ENCODE measurements at regions not wholly inside any gene's neighbourhood (a gene's known extent, or its start where the extent isn't known, plus 50 kb on each side); places are given as distances from the start of the nearest gene placed in this dataset.

- Histone ChIP-seq H3K4me3 (ENCODE audit: insufficient read depth, low read depth, low read length) (no peak overlapping the region), H4K20me1 (ENCODE audit: insufficient read depth, low read length) (no peaks in the 10 kb centered on the region), H3K56ac (ENCODE audit: extremely low read depth, insufficient read depth, low read length) (no peak overlapping the region), H2AK5ac (ENCODE audit: low read depth, low read length) (no peak overlapping the region), H2BK20ac (ENCODE audit: low read depth, low read length) (no peak overlapping the region), H3K23ac (ENCODE audit: low read depth, low read length) (no peak overlapping the region), H3K79me1 (ENCODE audit: low read depth in 1 of 2, low read length in 2 of 2) (no peaks in the 10 kb centered on the region), H4K91ac (ENCODE audit: insufficient read depth, low read depth, low read length) (no peak overlapping the region), H3K18ac (ENCODE audit: low read depth, low read length) (no peak overlapping the region), H3K27ac (ENCODE audit: insufficient read depth, low read length) (no peak overlapping the region), H3K4ac (ENCODE audit: low read depth, low read length) (no peak overlapping the region), H2BK120ac (ENCODE audit: low read depth, low read length) (no peak overlapping the region), H3K4me1 (ENCODE audit: control insufficient read depth, insufficient read depth, low read length) (no peaks in the 10 kb centered on the region), H3K9me3 (ENCODE audit: control insufficient read depth, insufficient read depth, low read length) (no peaks in the 10 kb centered on the region), H3K36me3 (ENCODE audit: control insufficient read depth, insufficient read depth, low read length) (no peaks in the 10 kb centered on the region), H2BK15ac (ENCODE audit: low read depth, low read length) (no peak overlapping the region), H2AK9ac (replicated peaks; ENCODE audit: low read depth, low read length, poor library complexity) (no peak overlapping the region), H4K5ac (ENCODE audit: low read depth, low read length) (no peak overlapping the region), H3K9ac (ENCODE audit: low read depth, low read length) (no peak overlapping the region), H4K8ac (ENCODE audit: low read depth in 2 of 2, low read length in 2 of 2) (no peak overlapping the region), H2BK5ac (ENCODE audit: low read depth, low read length, poor library complexity, severe bottlenecking) (no peak overlapping the region), H3K27me3 (ENCODE audit: control insufficient read depth, insufficient read depth, low read length) (no peaks in the 10 kb centered on the region; the same call in 1 of the 2 replicates), H3K4me2 (ENCODE audit: low read depth, low read length) (no peak overlapping the region), H3K14ac (replicated peaks; ENCODE audit: low read depth, low read length) (no peak overlapping the region), H2AFZ (replicated peaks; ENCODE audit: low read length, poor library complexity) (no peak overlapping the region), H3K9me1 (ENCODE audit: insufficient read depth, low read length) (no peaks in the 10 kb centered on the region)
- intact Hi-C loops (cut with micrococcal nuclease) (no loop called here), dilution Hi-C loops (cut with HindIII; ENCODE audit: low sequenced_read_pairs, unreplicated experiment) (no loop called here), in situ Hi-C loops (cut with MboI; ENCODE audit: low sequenced_read_pairs) (no loop called here)
- no TSS peak for BruUV-seq (replicated peaks)
- POLR2A ChIA-PET (ENCODE audit: unreplicated experiment): no interaction called here
- CTCF ChIA-PET: no interaction called here
- no peak for TF ChIP-seq CHD1 (IDR thresholded peaks at IDR 0.05; ENCODE audit: low read depth, low read length)
- TF ChIP-seq NFE2L2 (IDR thresholded peaks at IDR 0.05; ENCODE audit: low read depth, low read length): no peak
- TF ChIP-seq, protein P1, sequence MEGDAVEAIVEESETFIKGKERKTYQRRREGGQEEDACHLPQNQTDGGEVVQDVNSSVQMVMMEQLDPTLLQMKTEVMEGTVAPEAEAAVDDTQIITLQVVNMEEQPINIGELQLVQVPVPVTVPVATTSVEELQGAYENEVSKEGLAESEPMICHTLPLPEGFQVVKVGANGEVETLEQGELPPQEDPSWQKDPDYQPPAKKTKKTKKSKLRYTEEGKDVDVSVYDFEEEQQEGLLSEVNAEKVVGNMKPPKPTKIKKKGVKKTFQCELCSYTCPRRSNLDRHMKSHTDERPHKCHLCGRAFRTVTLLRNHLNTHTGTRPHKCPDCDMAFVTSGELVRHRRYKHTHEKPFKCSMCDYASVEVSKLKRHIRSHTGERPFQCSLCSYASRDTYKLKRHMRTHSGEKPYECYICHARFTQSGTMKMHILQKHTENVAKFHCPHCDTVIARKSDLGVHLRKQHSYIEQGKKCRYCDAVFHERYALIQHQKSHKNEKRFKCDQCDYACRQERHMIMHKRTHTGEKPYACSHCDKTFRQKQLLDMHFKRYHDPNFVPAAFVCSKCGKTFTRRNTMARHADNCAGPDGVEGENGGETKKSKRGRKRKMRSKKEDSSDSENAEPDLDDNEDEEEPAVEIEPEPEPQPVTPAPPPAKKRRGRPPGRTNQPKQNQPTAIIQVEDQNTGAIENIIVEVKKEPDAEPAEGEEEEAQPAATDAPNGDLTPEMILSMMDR (conservative IDR thresholded peaks at IDR 0.05; ENCODE audit: low read depth, low read length): no peak
- TF ChIP-seq MAZ (IDR thresholded peaks at IDR 0.05; ENCODE audit: borderline replicate concordance, low read depth, low read length): no peak
- no peak for TF ChIP-seq MAFK (IDR thresholded peaks at IDR 0.05; ENCODE audit: low read depth, low read length)
- TF ChIP-seq ELK1 (IDR thresholded peaks at IDR 0.05; ENCODE audit: borderline replicate concordance, low read depth, low read length): no peak
- TF ChIP-seq POLR2A (IDR thresholded peaks at IDR 0.05; ENCODE audit: low read depth, low read length): no peak
- TF ChIP-seq RCOR1 (IDR thresholded peaks at IDR 0.05; ENCODE audit: insufficient replicate concordance, low read length): no peak
- no peak for TF ChIP-seq BHLHE40 (IDR thresholded peaks at IDR 0.05; ENCODE audit: low read depth, low read length)
- no peak for TF ChIP-seq RAD21 (IDR thresholded peaks at IDR 0.05; ENCODE audit: low read length)
- no peak for TF ChIP-seq MXI1 (IDR thresholded peaks at IDR 0.05; ENCODE audit: borderline replicate concordance, low read depth, low read length)
- TF ChIP-seq RFX5 (IDR thresholded peaks at IDR 0.05; ENCODE audit: low read depth, low read length): no peak
- no peak for TF ChIP-seq CEBPB (IDR thresholded peaks at IDR 0.05; ENCODE audit: low read depth, low read length)
- no peak for TF ChIP-seq USF2 (IDR thresholded peaks at IDR 0.05; ENCODE audit: low read depth, low read length)
- no peak for TF ChIP-seq FOS (IDR thresholded peaks at IDR 0.05; ENCODE audit: low read depth, low read length)
- no peak for TF ChIP-seq SMC3 (IDR thresholded peaks at IDR 0.05; ENCODE audit: low read depth, low read length)
- DNase-seq (no peak), ATAC-seq (ENCODE audit: low read depth) (no peak)
- no CpG with 5 or more reads among the region's 2 CpGs for WGBS, 2 experiments (ENCODE audit: extremely low coverage in 2 of 2, insufficient read length in 1 of 2)
Measured at GRCh38 chr16:82366462-82366861, 196.4 kb upstream of the MPHOSPH6 start.
